GM21367 (cell line): ENCODE measurements at regions not wholly inside any gene's neighbourhood (a gene's known extent, or its start where the extent isn't known, plus 50 kb on each side); places are given as distances from the start of the nearest gene placed in this dataset.

Experiments
- ATAC-seq: cut with Tn5 transposase; IDR thresholded peaks from one replicate; pipeline ENCODE4 v1.9.1; 2021; ENCODE audit not compliant: unreplicated experiment

DNA sequence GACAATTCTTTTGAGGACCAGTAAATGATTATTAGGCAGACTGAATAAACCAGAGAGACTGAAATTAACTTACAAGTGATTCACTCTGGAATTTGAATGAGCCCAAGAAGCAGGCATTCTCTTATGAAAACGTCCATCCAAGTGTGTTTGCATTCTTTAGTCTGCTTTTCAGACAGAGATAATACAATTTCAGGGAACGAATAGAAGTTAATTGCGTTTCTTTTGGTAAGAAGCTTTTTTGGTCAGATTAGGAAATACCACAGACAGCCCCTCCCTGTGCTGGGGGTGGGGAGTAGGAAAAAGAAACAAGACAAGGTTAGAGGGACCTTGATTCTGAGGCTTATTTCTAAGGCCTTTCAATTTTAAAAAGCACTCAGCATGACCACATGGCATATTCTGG, 874.4 kb downstream of the SUCLG1 start:
- ATAC-seq = no peak

DNA sequence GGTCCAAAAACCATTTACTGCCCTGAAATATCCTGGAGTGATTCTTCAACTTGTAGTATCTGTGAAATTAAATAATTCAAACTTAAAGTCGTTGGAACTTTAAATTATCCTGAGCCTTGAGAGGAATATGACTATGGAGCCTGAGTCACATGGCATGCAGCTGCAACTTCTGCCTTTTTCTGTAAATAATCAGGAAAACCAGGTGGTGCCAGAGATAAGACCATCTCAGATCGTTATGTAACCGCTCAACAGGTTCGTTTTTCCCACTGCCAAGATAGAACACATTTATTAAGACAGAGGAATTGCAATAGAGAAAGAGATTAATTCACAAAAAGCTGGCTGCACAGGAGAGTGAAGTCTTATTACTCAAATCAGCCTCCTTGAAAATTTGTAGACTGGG, 876.5 kb downstream of the SUCLG1 start:
- ATAC-seq = no peak

DNA sequence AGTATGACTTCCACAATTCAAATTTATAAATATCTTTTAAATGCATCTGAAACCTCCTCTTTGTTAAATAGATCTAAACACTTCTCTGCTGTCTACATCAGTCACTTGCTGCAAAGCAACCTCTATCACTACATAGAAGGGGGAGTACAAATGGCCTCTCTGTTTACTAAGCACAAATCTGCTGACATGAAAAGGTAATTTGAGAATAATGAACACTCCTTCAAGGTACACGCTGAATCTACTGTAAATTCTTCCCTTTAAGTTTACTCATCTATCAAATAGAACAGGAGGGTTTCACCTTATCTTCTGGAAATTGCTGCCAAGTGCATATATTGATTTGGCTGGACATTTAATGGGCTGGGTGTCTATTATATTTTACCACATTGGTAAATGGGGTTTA, 879.6 kb downstream of the SUCLG1 start:
- ATAC-seq = no peak

DNA sequence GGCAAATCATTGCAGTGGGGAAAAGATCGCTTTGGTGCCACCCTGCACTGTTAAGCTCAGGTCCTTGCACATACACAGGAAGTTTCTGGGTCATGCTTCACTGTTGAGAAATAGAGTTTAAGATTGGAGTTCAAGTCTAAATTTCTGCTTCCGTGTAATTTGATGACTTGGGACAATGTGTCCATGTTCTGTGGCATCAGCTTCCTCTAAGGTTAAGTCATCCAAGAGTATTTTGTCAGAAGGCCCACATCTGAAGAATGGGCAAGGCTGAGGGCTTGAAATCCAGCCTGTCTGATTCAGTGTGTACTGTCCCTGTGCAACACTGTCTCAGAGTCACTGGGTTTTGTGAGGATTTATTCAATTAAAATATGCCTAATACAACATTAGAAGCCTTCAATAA, 880.7 kb downstream of the SUCLG1 start:
- ATAC-seq = no peak

DNA sequence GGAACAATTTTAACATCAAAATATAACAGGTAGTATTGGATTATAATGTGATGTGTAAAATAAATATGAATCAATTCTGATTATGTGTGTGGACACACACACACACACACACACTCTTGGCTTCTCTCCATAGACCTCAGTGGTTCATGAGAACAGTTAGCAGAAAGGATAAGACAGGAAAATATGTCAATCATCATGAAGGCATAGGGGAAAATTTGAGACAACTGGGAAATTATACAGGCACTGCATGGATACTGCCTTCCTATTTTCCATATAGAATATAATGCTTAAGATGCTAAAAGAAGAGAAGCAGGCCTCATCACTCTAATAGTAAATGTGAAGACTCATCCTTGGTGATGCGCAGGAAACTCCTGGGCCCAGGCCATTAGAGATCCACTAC, 884.5 kb downstream of the SUCLG1 start:
- ATAC-seq = no peak

DNA sequence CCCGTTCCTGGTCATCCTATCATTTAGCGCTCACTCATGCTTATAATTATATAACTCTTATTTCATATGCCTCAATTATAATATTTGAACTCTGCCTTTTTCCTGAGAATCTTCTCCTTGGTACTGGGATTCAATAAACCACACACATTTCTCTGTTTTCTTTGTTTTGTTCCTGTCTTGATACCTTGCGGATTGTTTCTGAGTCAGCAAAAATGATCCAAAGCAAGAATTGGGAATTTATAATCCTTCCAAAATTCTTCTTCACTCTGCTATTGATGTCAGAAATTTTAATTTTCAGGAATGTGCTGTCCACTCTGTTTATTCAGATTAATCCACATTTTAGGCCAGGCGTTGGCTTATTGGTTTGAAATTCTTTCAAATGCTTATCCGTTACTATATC, 886.0 kb downstream of the SUCLG1 start:
- ATAC-seq = no peak

DNA sequence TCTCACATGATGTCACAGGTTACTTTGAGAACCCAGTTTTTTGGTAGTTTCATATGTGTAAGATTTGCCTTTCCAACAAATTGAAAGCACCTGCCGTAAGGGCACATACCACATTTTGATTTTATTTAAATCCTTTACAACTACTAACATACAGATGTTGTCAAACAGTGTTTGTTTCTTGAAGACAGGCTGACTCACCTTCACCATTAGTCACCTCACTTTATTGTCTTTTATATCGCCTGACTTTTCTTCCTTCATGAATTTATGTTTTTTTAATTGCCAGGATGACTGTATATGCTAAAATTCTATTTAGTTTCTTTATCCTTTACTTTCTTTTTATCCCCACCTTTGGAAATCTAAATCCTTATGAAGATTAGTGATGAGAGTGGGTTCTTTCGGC, 886.7 kb downstream of the SUCLG1 start:
- ATAC-seq = no peak

DNA sequence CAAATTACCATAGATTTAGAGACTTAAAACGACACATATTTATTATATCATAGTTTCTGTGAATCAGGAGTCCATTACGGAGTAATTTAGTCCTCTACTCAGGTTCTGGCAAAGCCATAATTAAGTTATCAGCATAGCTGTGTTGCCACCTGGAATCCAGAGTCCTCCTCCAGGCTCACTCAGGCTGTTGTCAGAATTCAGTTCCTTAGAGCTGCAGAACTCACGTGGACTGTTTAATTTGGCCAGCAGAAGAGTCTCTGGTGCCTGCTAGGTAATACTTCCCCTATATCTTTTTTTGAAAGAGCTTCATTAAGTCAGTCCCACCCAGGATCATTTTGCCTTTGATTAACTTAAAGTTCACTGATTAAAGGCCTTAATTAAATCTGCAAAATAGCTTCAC, 891.5 kb downstream of the SUCLG1 start:
- ATAC-seq = no peak

DNA sequence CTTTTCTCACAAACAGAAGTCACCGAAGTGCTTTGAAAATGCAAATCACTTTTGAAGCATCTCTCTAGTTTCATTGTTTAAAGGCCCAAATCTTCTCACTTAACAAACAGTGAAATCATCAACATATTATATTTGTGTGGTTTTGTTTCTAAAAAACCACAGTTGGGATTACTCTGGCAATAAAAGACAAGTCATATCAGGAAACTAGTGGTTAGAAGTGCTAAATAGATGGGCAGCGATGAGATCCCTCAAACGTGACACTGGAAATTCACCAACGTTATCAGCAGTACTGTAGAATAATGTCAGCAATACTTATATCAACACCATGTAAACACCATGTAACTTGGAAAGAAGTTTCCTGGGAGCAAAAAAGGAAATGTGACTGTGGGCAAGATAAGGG, 893.5 kb downstream of the SUCLG1 start:
- no peak for ATAC-seq

DNA sequence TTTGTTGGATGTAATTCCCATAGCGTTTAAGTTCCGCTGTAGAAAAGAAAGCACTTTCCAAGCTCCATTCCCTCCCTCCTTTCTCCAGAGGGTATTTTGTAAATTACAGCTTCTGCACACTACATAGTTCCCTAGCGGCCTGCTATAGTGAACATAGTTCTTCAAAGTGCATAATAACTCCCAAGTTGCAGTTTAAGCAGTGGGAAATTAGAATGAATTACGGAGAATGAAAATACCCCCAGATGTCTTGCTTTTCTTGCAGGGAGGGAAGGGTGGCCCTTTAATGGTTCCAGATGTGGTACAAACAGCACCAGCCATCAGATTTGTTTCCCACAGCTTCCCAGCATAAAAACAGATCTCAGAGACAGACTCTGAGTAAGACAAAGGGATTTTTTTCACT, 893.9 kb downstream of the SUCLG1 start:
- no peak for ATAC-seq

DNA sequence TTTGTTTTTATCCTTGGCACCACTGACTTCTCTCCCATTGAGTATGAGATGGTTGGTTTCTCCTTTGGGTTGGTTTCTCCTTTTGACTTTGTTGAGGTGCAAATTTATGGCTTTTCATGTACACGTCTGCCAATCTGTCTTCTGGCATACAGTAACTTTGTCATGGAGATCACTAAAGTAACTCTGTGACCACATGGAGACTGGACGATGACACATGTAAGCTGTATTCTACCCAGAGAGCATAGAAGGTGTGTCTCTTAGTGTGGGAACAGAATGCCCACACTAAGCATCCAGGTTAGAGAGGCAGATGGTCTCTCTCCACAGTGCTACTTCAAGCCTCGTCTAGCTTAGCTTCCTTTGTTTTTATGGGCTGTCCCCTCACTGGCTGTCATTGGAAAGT, 897.5 kb downstream of the SUCLG1 start:
- no peak for ATAC-seq

DNA sequence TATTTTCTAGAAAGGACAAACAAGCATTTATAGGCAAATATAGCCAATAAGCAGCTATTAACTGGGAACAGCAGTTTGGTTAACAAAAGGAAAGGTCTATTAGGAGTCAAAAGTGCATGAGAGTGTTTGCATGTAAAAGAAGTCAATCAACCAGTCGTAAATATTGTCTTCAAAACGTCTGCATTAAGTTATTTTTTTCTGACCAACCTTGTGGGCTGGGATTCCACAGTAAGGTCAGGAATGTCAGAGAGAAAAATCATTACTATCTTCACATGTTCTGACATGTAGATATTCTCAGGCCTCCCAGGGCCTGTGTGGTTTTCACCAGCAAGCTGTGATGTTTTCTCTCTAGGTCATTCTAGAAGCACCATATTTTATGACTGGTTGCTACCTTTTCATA, 922.5 kb downstream of the SUCLG1 start:
- ATAC-seq = no peak

DNA sequence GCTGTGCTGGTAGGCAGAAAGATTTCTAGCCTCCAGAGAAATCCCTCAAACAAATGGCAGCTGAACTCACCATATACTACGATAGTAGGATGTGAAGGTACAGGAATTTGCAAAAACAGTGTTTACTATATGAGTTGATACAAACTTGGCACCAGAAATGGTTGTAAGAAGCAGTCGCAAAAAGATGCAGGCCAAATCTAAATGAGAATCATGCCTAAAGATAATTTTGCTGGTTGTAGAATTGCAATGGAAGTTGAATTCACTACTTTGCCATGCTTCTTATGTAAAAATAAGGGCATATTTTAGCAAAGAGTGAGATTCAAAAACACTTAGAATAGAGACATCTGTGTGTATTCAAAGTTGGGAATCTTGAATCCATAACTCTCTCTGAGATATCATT, 924.7 kb downstream of the SUCLG1 start:
- ATAC-seq = no peak

DNA sequence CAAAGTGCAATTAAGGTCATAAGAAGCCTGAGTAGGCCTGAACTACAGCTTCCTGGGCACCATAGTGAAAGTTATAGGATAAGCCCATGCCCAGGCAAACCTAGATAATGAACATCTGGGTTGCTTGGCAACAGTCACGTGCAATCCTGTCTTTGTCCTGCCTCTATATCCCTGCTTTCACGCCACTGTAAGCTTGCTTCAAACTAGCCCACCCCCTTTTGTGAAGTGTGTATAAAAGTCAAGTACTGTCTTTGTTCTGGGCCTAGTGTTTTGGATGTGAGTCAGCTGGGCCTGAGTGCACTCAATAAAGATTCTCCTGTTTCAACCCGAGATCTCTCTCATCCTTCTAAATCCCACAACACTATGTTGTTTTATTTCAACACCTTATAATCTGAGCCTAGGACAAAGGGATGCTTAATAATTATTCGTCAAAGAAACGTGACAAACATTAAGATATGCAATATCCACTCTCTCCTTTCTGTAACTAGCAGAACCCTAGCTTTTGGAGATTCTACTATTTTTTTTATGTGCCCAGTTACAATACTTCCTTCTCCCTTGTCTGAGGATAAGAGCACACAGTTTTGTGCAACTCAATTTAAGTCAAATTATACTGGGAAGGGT, 927.8 kb downstream of the SUCLG1 start:
- no peak for ATAC-seq

DNA sequence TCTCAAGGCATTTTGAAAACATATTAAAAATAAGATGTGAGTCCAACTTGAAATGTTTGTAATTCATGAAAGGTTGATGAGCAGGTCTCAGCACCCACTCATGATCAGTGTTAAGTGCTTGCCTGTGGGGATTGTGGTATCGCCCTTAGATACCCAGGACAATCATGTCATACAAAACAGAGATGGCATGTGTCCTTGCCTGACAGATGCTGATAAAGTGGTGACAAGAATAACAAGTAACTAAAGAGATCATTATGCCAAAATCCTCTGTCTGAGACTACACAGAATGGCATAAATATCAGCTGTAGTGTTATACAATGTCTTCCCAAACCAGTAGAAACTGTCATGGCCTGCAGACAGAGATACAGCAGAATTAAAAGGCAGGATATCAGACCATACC, 930.3 kb downstream of the SUCLG1 start:
- ATAC-seq = no peak

DNA sequence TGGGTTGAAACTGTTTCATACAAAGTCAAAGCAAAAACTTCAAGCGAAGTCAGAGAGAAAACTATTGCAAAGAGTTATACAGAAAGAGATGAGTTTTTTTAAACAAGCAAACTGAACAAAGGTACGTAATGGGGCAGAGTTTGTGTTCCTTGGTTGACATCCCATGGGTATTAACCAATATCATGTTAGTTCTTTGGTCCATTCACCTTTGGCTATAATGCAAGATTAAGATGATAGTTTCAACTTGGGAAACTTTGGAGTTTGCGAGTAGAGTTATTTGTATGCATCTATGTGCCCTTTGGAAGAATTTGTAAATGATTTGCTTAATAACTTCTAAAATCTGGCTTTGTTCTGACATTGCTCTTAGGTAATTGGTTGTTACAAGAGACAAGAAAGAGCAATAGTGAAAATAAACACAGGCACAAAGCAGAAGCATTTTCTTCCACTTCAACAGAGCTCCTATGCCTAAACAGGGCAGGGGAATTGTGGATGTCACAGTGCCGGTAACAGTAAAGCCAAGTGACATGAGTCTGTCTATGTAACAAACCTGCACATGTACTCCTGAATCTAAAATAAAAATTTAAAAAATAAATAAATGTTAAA, 936.1 kb downstream of the SUCLG1 start:
- no peak for ATAC-seq

DNA sequence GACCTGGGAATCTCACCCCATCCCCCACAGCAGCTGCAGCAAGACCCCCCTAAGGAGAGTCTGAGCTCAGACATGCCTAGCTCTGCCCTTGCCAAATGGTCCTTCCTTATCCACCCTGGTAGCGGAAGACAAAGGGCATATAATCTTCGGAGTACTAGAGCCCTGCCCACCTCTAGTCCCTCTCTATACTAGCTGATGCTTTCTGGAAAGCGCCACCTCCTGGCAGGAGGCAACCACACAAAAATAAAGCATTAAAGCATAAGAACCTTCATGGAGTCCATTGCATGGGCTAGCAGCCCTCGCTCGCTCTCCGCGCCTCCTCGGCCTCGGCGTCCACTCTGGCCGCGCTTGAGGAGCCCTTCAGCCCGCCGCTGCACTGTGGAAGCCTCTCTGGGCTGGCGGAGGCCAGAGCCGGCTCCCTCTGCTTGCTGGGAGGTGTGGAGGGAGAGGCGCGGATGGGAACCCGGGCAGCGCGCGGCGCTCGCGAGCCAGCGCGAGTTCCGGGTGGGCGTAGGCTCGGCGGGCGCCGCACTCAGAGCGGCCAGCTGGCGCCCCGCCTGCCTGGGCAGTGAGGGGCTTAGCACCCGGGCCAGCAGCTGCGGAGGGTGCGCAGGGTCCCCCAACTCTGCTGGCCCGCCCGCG, 941.2 kb downstream of the SUCLG1 start:
- no peak for ATAC-seq

DNA sequence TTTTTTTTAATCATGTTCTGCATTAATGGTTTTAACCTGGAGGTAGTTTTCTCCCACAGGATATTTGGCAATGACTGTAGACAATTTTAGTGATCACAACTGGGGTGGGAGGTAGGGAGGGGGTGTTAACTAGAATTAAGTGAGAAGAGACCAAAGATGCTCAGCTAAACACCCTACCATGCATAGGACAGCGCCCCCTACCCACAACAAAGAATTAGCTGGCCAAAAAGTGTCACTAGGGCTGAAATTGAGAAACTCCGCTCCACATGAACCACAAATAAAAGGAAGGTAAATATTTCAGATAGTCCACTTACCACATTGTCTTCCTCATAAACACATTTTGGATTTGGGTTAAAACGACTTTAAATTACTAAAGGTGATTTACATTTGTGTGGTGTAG, 942.6 kb downstream of the SUCLG1 start:
- ATAC-seq = no peak

DNA sequence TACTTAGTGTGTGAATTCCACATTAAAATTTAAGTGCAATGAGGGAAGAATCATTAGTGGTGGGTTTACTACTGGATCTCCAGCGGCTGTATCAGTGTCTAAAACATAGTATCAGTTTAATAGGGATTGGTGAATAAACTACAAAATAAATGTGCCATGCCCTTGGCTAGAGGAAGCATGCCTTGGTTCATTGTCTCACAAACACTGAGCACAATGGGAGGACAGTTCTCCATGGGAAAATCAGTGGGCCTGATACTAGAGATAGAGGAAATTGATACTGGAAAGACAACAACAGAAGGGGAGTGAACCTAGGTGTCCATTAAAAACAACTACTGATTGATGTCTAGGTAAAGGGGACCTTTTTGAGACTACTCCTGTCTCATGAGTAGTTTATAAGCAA, 971.6 kb downstream of the SUCLG1 start:
- ATAC-seq = no peak

DNA sequence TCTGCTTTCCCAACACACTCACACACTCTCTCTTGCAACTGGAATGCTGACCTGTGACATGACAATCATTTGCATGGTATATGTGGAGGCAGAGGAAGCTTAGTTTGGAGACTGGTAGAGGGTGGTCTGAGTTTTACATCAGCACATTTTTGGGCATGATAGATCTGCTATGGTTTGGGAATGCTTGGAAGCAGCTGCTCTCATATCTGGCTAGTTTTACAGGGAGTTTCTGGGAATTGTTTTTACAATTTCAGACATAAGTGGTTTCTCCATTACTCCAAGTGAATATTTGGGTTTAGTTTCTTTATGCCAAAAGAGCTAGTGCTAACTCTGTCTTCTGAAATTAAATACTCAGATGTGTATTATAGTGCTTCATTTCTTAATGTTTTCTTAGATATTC, 977.6 kb downstream of the SUCLG1 start:
- ATAC-seq = no peak

DNA sequence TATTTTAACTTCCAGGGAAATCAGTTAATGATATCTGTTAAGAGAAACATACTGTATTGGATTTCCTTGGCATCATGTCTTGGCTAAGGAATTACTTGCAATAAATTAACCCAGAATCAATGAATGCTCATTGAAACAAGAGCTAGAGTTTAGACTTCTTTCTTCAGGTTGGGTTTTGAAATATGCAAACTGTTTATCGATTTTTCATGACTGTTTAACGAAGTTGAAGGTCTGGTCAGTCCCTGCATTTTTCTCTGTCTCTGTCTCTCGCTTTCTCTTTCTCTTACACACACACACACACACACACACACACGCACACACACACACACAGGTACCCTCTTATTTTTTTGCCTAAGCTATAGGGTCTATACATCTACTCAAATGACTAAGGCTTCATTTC, 981.0 kb downstream of the SUCLG1 start:
- ATAC-seq = no peak

DNA sequence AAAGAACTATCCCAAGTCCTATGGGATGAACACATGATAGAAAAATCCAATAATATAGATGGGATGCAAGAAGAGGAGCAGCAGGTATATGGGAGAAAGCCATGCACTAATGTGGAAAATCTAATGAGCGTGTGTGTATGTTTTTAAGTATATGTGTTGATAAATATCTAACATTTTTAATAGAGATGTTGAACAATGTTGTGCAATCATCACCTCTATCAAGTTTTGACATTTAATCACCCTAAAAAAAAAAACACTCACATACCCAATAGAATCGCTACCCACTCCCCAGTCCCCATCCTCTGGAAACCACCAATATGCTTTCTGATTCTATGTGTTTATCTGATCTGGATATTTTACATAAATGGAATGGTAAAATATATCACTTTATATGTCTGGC, 983.7 kb downstream of the SUCLG1 start:
- ATAC-seq = no peak

DNA sequence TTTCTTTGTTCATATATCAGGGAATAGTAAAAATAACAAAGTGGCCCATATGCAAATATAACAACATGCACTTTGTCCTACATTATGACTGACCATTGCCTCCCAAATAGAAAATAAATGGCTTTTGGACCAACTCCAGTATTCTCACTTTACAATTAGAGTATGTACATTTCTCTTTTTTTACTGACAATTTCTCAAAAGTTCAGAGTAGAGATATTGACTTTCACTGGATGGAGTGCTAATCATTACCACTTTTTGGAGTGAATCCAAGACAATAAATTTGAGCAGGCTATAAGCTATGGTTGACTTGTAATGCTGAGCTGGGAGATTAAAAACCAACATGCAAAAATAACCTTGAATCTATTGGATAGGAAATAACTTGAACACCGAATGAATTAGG, 987.4 kb downstream of the SUCLG1 start:
- ATAC-seq = no peak
